ENCODE measurements at regions not wholly inside any gene's neighbourhood (a gene's known extent, or its start where the extent isn't known, plus 50 kb on each side); places are given as distances from the start of the nearest gene placed in this dataset.

GRCh38 chr21:18191139-18191538 is 53.5 kb upstream of the CHODL start:
- H3K27me3 ChIP-seq (ENCODE audit: control insufficient read depth in 1 of 2, insufficient read depth in 2 of 2, low read length in 2 of 2) = no peaks in the 10 kb centered on the region
- no peak for TF ChIP-seq ZNF282 (IDR thresholded peaks at IDR 0.05; ENCODE audit: partially characterized antibody)
- TF ChIP-seq ZNF207 (IDR thresholded peaks at IDR 0.05; ENCODE audit: borderline replicate concordance) = no peak
- TF ChIP-seq ZNF12 (CRISPR knock-in tag; IDR thresholded peaks at IDR 0.05) = no peak
- TF ChIP-seq ZNF10 (CRISPR knock-in tag; IDR thresholded peaks at IDR 0.05; ENCODE audit: borderline replicate concordance, low read depth) = no peak
- TF ChIP-seq ZFYVE20 (CRISPR knock-in tag; IDR thresholded peaks at IDR 0.05; ENCODE audit: borderline replicate concordance, low read depth) = no peak
- TF ChIP-seq GATAD1 (CRISPR knock-in tag; IDR thresholded peaks at IDR 0.05) = no peak
- TF ChIP-seq NR1H2 (CRISPR knock-in tag; IDR thresholded peaks at IDR 0.05; ENCODE audit: borderline replicate concordance, low read depth) = no peak
- TF ChIP-seq RXRB (CRISPR knock-in tag; IDR thresholded peaks at IDR 0.05; ENCODE audit: borderline replicate concordance) = no peak
- TF ChIP-seq ZBTB10 (CRISPR knock-in tag; IDR thresholded peaks at IDR 0.05; ENCODE audit: borderline replicate concordance) = no peak
- no peak for TF ChIP-seq RCOR2 (CRISPR knock-in tag; IDR thresholded peaks at IDR 0.05)
- TF ChIP-seq CSRNP2 (CRISPR knock-in tag; conservative IDR thresholded peaks at IDR 0.05; ENCODE audit: low read depth) = no peak
- peak; percentile 79 for TF ChIP-seq MAFF (IDR thresholded peaks at IDR 0.05; ENCODE audit: low read depth, low read length)
- TF ChIP-seq MAFK (conservative IDR thresholded peaks at IDR 0.05 in 1 of 2, IDR thresholded peaks at IDR 0.05 in 1 of 2; ENCODE audit: low read length in 2 of 2) = peak; percentile 69 to 90
- no peak for TF ChIP-seq DZIP1 (CRISPR knock-in tag; IDR thresholded peaks at IDR 0.05)
- H3K9me3 ChIP-seq (ENCODE audit: low read length) = no peaks in the 10 kb centered on the region
- intact Hi-C loops (cut with micrococcal nuclease; ENCODE audit: unreplicated experiment) = no loop called here
- H4K20me1 ChIP-seq (ENCODE audit: insufficient read depth, low read length) = no peaks in the 10 kb centered on the region
- in situ Hi-C loops (cut with HindIII; ENCODE audit: extremely low pct_ligation_motif_present, low pct_unique_long_range_greater_than_20kb) = no loop called here
- no peaks in the 10 kb centered on the region for H3K36me3 ChIP-seq (replicated peaks in 1 of 2; ENCODE audit: control insufficient read depth in 1 of 2, insufficient read depth in 2 of 2, low read length in 2 of 2)
- no peak overlapping the region for H3K4me3 ChIP-seq (replicated peaks in 1 of 3; ENCODE audit: insufficient read depth in 1 of 3, low read depth in 2 of 3, low read length in 3 of 3)
- H2AFZ ChIP-seq (ENCODE audit: low read length) = no peak overlapping the region
- no peak overlapping the region for H3K4me2 ChIP-seq (ENCODE audit: low read depth, low read length)
- H3K27ac ChIP-seq (ENCODE audit: extremely low read length, insufficient read depth, low read length) = no peak overlapping the region
- H3K4me1 ChIP-seq (ENCODE audit: insufficient read depth, low read length) = no peaks in the 10 kb centered on the region
- no peak for FAIRE-seq
- BruUV-seq (replicated peaks) = no TSS peak
- H3K9ac ChIP-seq (ENCODE audit: insufficient read depth, low read depth, low read length) = no peak overlapping the region
- H3K79me2 ChIP-seq (ENCODE audit: insufficient read depth, low read length) = no peaks in the 10 kb centered on the region
- POLR2A ChIA-PET = no interaction called here
- no peak for ATAC-seq
- CTCF ChIA-PET (ENCODE audit: low intra/inter-chr PET ratio, low total read pairs) = no interaction called here
- DNase-seq (ENCODE audit: low spot score) = no peak

Measured in HepG2 (cell line).